ENCODE measurements at regions not wholly inside any gene's neighbourhood (a gene's known extent, or its start where the extent isn't known, plus 50 kb on each side); places are given as distances from the start of the nearest gene placed in this dataset.

GRCh38 chr6:134817448-134817847 lies 132.5 kb downstream of the ALDH8A1 start:
- intact Hi-C loops (cut with DNase I) = no loop called here

GRCh38 chr6:134816780-134817179 lies 133.1 kb downstream of the ALDH8A1 start:
- H3K4me3 ChIP-seq = no peak overlapping the region
- no peak for TF ChIP-seq POLR2A (IDR thresholded peaks at IDR 0.05; ENCODE audit: low read depth)
- TF ChIP-seq POLR2AphosphoS5 (IDR thresholded peaks at IDR 0.05) = no peak
- TF ChIP-seq CTCF (IDR thresholded peaks at IDR 0.05) = no peak
- TF ChIP-seq EP300 (IDR thresholded peaks at IDR 0.05) = no peak
- H3K36me3 ChIP-seq = no peaks in the 10 kb centered on the region
- intact Hi-C loops (cut with DNase I) = no loop called here
- peaks cover 0 to 12% (median 0%) of the 10 kb centered on the region in 4 donors for H3K27me3 ChIP-seq
- 80% methylated on average over 3 of the region's 3 CpGs for WGBS
- DNase-seq (ENCODE audit: extremely low spot score) = no peak
- no peaks in the 10 kb centered on the region for H3K9me3 ChIP-seq
- H3K4me1 ChIP-seq = no peaks in the 10 kb centered on the region
- H3K27ac ChIP-seq (replicated peaks in 1 of 4) = no peak overlapping the region

More at GRCh38 chr6:134817448-134817847, 132.5 kb downstream of the ALDH8A1 start:
- no peak overlapping the region for H3K27ac ChIP-seq (replicated peaks in 1 of 4)
- no peaks in the 10 kb centered on the region for H3K36me3 ChIP-seq
- no peak for DNase-seq (ENCODE audit: extremely low spot score)
- no peaks in the 10 kb centered on the region for H3K4me1 ChIP-seq
- peaks cover 0 to 9% (median 0%) of the 10 kb centered on the region in 4 donors for H3K27me3 ChIP-seq
- H3K9me3 ChIP-seq = no peaks in the 10 kb centered on the region
- no peak overlapping the region for H3K4me3 ChIP-seq
- WGBS = 95% methylated on average over 10 of the region's 10 CpGs
- TF ChIP-seq POLR2AphosphoS5 (IDR thresholded peaks at IDR 0.05) (no peak), EP300 (IDR thresholded peaks at IDR 0.05) (no peak), CTCF (IDR thresholded peaks at IDR 0.05) (no peak), POLR2A (IDR thresholded peaks at IDR 0.05; ENCODE audit: low read depth) (no peak)

- intact Hi-C loops (cut with DNase I) = no loop called here
- TF ChIP-seq CTCF (IDR thresholded peaks at IDR 0.05) = no peak
- no peak for TF ChIP-seq POLR2A (IDR thresholded peaks at IDR 0.05; ENCODE audit: low read depth)
- TF ChIP-seq EP300 (IDR thresholded peaks at IDR 0.05) = no peak
- no peak for TF ChIP-seq POLR2AphosphoS5 (IDR thresholded peaks at IDR 0.05)
Observed at GRCh38 chr6:134816300-134816699, 133.6 kb downstream of the ALDH8A1 start.

GRCh38 chr6:134814076-134814695 lies 135.7 kb downstream of the ALDH8A1 start:
- TF ChIP-seq CTCF (IDR thresholded peaks at IDR 0.05) = no peak
- TF ChIP-seq POLR2A (IDR thresholded peaks at IDR 0.05; ENCODE audit: low read depth) = no peak
- TF ChIP-seq EP300 (IDR thresholded peaks at IDR 0.05) = no peak
- no peak for TF ChIP-seq POLR2AphosphoS5 (IDR thresholded peaks at IDR 0.05)
- Histone ChIP-seq H3K27me3 (peaks cover 0 to 17% (median 0%) of the 10 kb centered on the region in 4 donors), H3K27ac (replicated peaks in 1 of 4) (no peak overlapping the region), H3K4me3 (no peak overlapping the region), H3K9me3 (no peaks in the 10 kb centered on the region), H3K36me3 (no peaks in the 10 kb centered on the region), H3K4me1 (peaks cover 0 to 10% (median 4%) of the 10 kb centered on the region in 4 donors)
- 95% methylated on average over 4 of the region's 4 CpGs for WGBS
- intact Hi-C loops (cut with DNase I) = no loop called here
- no peak for DNase-seq (ENCODE audit: extremely low spot score)

More at GRCh38 chr6:134816300-134816699, 133.6 kb downstream of the ALDH8A1 start:
- no peaks in the 10 kb centered on the region for H3K36me3 ChIP-seq
- 80% methylated on average over 1 of the region's 1 CpG for WGBS
- no peaks in the 10 kb centered on the region for H3K4me1 ChIP-seq
- no peak overlapping the region for H3K27ac ChIP-seq (replicated peaks in 1 of 4)
- peaks cover 0 to 17% (median 0%) of the 10 kb centered on the region in 4 donors for H3K27me3 ChIP-seq
- DNase-seq (ENCODE audit: extremely low spot score) = no peak
- no peaks in the 10 kb centered on the region for H3K9me3 ChIP-seq
- H3K4me3 ChIP-seq = no peak overlapping the region

GRCh38 chr6:134813146-134813545 lies 136.8 kb downstream of the ALDH8A1 start:
- Histone ChIP-seq H3K9me3 (no peaks in the 10 kb centered on the region), H3K27ac (replicated peaks in 1 of 4) (no peak overlapping the region), H3K4me1 (peaks cover 0 to 13% (median 8%) of the 10 kb centered on the region in 4 donors), H3K4me3 (no peak overlapping the region), H3K36me3 (no peaks in the 10 kb centered on the region), H3K27me3 (peaks cover 0 to 17% (median 0%) of the 10 kb centered on the region in 4 donors)
- no peak for TF ChIP-seq EP300 (IDR thresholded peaks at IDR 0.05)
- no peak for TF ChIP-seq POLR2A (IDR thresholded peaks at IDR 0.05; ENCODE audit: low read depth)
- intact Hi-C loops (cut with DNase I) = no loop called here
- WGBS = 98% methylated on average over 2 of the region's 2 CpGs
- DNase-seq (ENCODE audit: extremely low spot score) = no peak

Data from esophagus muscularis mucosa (tissue), 4 donors.